ENCODE measurements at regions not wholly inside any gene's neighbourhood (a gene's known extent, or its start where the extent isn't known, plus 50 kb on each side); places are given as distances from the start of the nearest gene placed in this dataset.

GRCh38 chr12:125451408-125451807 is 386.2 kb downstream of the AACS start:
- Histone ChIP-seq H3K79me2 (ENCODE audit: control insufficient read depth in 1 of 2, insufficient read depth in 2 of 2, low read length in 2 of 2) (no peaks in the 10 kb centered on the region), H3K4me2 (ENCODE audit: insufficient read depth in 1 of 2, low read depth in 2 of 2, low read length in 2 of 2) (no peak overlapping the region), H3K27ac (ENCODE audit: low read depth, low read length) (no peak overlapping the region), H4K20me1 (replicated peaks in 1 of 2; ENCODE audit: control insufficient read depth in 1 of 2, insufficient read depth in 2 of 2, low read length in 2 of 2) (no peaks in the 10 kb centered on the region), H2AFZ (ENCODE audit: low read length) (no peak overlapping the region), H3K79me1 (ENCODE audit: low read depth, low read length) (no peaks in the 10 kb centered on the region; the same call in 1 of the 2 replicates), H3K9ac (replicated peaks in 1 of 4; ENCODE audit: extremely low read depth in 1 of 4, low read depth in 3 of 4, low read length in 3 of 4) (no peak overlapping the region), H3K9me3 (ENCODE audit: insufficient read depth in 2 of 2, low read depth in 1 of 2, low read length in 1 of 2) (peaks cover 0 to 2% of the 10 kb centered on the region in 2 experiments; a peak in 1 of 4 replicates), H2BK5ac (ENCODE audit: low read depth, low read length) (no peak overlapping the region), H3K36me3 (ENCODE audit: control insufficient read depth in 2 of 4, insufficient read depth in 4 of 4, low read length in 3 of 4) (no peaks in the 10 kb centered on the region; a peak in 1 of 8 replicates), H3K56ac (replicated peaks; ENCODE audit: insufficient read length, low read depth, low read length) (no peak overlapping the region), H2BK12ac (ENCODE audit: low read depth, low read length) (no peak overlapping the region), H3K23ac (ENCODE audit: insufficient read length) (no peak overlapping the region), H3K4me1 (replicated peaks in 1 of 4; ENCODE audit: control insufficient read depth in 3 of 4, insufficient read depth in 4 of 4, low read length in 3 of 4) (peaks cover 0 to 3% (median under 1%) of the 10 kb centered on the region in 4 experiments; a peak in 3 of 7 replicates), H4K5ac (ENCODE audit: insufficient read length, low read depth, low read length) (no peak overlapping the region), H3K27me3 (replicated peaks in 1 of 4; ENCODE audit: control insufficient read depth in 3 of 4, extremely low read depth in 1 of 4, insufficient read depth in 3 of 4, low read length in 3 of 4) (no peaks in the 10 kb centered on the region), H3K14ac (ENCODE audit: insufficient read length) (no peak overlapping the region), H2AK5ac (ENCODE audit: low read depth, low read length) (no peak overlapping the region), H2BK15ac (ENCODE audit: low read length) (no peak overlapping the region), H4K8ac (ENCODE audit: extremely low read depth, insufficient read depth, low read length) (no peak overlapping the region), H4K91ac (replicated peaks; ENCODE audit: insufficient read length, low read length) (no peak overlapping the region), H3K4ac (replicated peaks; ENCODE audit: insufficient read length, low read depth, low read length) (no peak overlapping the region), H3K18ac (ENCODE audit: extremely low read depth, low read length) (no peak overlapping the region), H3K4me3 (ENCODE audit: extremely low read depth in 1 of 4, insufficient read depth in 2 of 4, low read depth in 3 of 4, low read length in 4 of 4) (no peak overlapping the region), H2BK120ac (replicated peaks; ENCODE audit: low read depth, low read length) (no peak overlapping the region), H3K23me2 (ENCODE audit: low read depth, low read length) (no peaks in the 10 kb centered on the region), H2BK20ac (ENCODE audit: low read length) (no peak overlapping the region)
- CTCF ChIA-PET (ENCODE audit: partially characterized antibody): no interaction called here
- WGBS, 2 experiments (ENCODE audit: extremely low coverage in 1 of 2, insufficient coverage in 1 of 2, insufficient read length in 1 of 2, insufficient replicate concordance in 2 of 2, low coverage in 1 of 2, low lambda C conversion rate in 2 of 2, missing lambda C conversion rate in 1 of 2): 89% methylated on average over 2 of the region's 2 CpGs; no CpG with 5 or more reads in 1 of the 2 experiments
- POLR2A ChIA-PET (ENCODE audit: partially characterized antibody): no interaction called here
- no peak for FAIRE-seq
- TF ChIP-seq CTCF (IDR thresholded peaks at IDR 0.05; ENCODE audit: control extremely low read depth in 1 of 3, insufficient read depth in 1 of 3, low read depth in 1 of 3, low read length in 3 of 3): no peak
- TF ChIP-seq FOSL1 (IDR thresholded peaks at IDR 0.05; ENCODE audit: insufficient read depth, low read depth, low read length): no peak
- TF ChIP-seq BACH1 (IDR thresholded peaks at IDR 0.05; ENCODE audit: low read length): no peak
- no peak for TF ChIP-seq RXRA (IDR thresholded peaks at IDR 0.05; ENCODE audit: insufficient read depth, low read depth, low read length)
- TF ChIP-seq YY1 (IDR thresholded peaks at IDR 0.05; ENCODE audit: low read depth, low read length): no peak
- no peak for TF ChIP-seq KDM5A (IDR thresholded peaks at IDR 0.05; ENCODE audit: low read length)
- TF ChIP-seq JUND (IDR thresholded peaks at IDR 0.05; ENCODE audit: low read length): no peak
- no peak for TF ChIP-seq POU5F1 (IDR thresholded peaks at IDR 0.05; ENCODE audit: low read depth, low read length)
- no peak for TF ChIP-seq MAFK (IDR thresholded peaks at IDR 0.05; ENCODE audit: low read depth, low read length)
- TF ChIP-seq RFX5 (IDR thresholded peaks at IDR 0.05; ENCODE audit: borderline replicate concordance, low read depth, low read length): no peak
- DNase-seq (ENCODE audit: low read depth in 1 of 2, low spot score in 2 of 2): no peak
